ENCODE measurements at regions not wholly inside any gene's neighbourhood (a gene's known extent, or its start where the extent isn't known, plus 50 kb on each side); places are given as distances from the start of the nearest gene placed in this dataset.

- in situ Hi-C loops (cut with MboI; ENCODE audit: low sequenced_read_pairs, unreplicated experiment), result no loop called here
- no peak for DNase-seq (ENCODE audit: low spot score)
- no peak for TF ChIP-seq CTCF (IDR thresholded peaks at IDR 0.05; ENCODE audit: borderline replicate concordance, control extremely low read depth, extremely low read depth, insufficient read depth, missing control alignments)
Observed at GRCh38 chr2:159854481-159854880, 56.5 kb upstream of the CD302 start.

GRCh38 chr2:159853101-159853500 lies 55.1 kb upstream of the CD302 start:
- in situ Hi-C loops (cut with MboI; ENCODE audit: low sequenced_read_pairs, unreplicated experiment), result no loop called here
- no peak for TF ChIP-seq CTCF (IDR thresholded peaks at IDR 0.05; ENCODE audit: borderline replicate concordance, control extremely low read depth, extremely low read depth, insufficient read depth, missing control alignments)
- no peak for DNase-seq (ENCODE audit: low spot score)

- no peak for TF ChIP-seq CTCF (IDR thresholded peaks at IDR 0.05; ENCODE audit: borderline replicate concordance, control extremely low read depth, extremely low read depth, insufficient read depth, missing control alignments)
- no peak for DNase-seq (ENCODE audit: low spot score)
- in situ Hi-C loops (cut with MboI; ENCODE audit: low sequenced_read_pairs, unreplicated experiment), result no loop called here
Observed at GRCh38 chr2:159851941-159852340, 53.9 kb upstream of the CD302 start.

GRCh38 chr2:159850789-159851188 lies 52.8 kb upstream of the CD302 start:
- no peak for DNase-seq (ENCODE audit: low spot score)
- no peak for TF ChIP-seq CTCF (IDR thresholded peaks at IDR 0.05; ENCODE audit: borderline replicate concordance, control extremely low read depth, extremely low read depth, insufficient read depth, missing control alignments)
- in situ Hi-C loops (cut with MboI; ENCODE audit: low sequenced_read_pairs, unreplicated experiment), result no loop called here

- no peak for TF ChIP-seq CTCF (IDR thresholded peaks at IDR 0.05; ENCODE audit: borderline replicate concordance, control extremely low read depth, extremely low read depth, insufficient read depth, missing control alignments)
- in situ Hi-C loops (cut with MboI; ENCODE audit: low sequenced_read_pairs, unreplicated experiment), result no loop called here
- DNase-seq (ENCODE audit: low spot score), result no peak
Observed at GRCh38 chr2:159849160-159849813, 51.3 kb upstream of the CD302 start.

Measured in GM13976 (cell line).